ENCODE measurements at regions not wholly inside any gene's neighbourhood (a gene's known extent, or its start where the extent isn't known, plus 50 kb on each side); places are given as distances from the start of the nearest gene placed in this dataset.
"Not testable (repeated sequence)": the region's sequence is repeated elsewhere in the genome, so short reads cannot be mapped to it uniquely, and the experiment has no call there.

GRCh38 chrX:45800746-45801453 is 600.2 kb upstream of the DIPK2B start:
- not testable (repeated sequence) for TF ChIP-seq CTCF (IDR thresholded peaks at IDR 0.05; ENCODE audit: low read length); EZH2 (IDR thresholded peaks at IDR 0.05; ENCODE audit: borderline replicate concordance, low read length)

Data from OCI-LY1 (cell line).